Osteoblast (primary cell): ENCODE measurements at regions not wholly inside any gene's neighbourhood (a gene's known extent, or its start where the extent isn't known, plus 50 kb on each side); places are given as distances from the start of the nearest gene placed in this dataset.

Experiments
- DNase-seq: peaks from one replicate; pipeline ENCODE4 v3.0.0; 2011; ENCODE audit warnings: low spot score, mixed read lengths; ENCODE audit not compliant: insufficient read length; ENCODE audit errors: missing footprints
- H2AFZ ChIP-seq: 2 replicates; pipeline ENCODE4 v1.6.0; 2011; ENCODE audit warnings: mild to moderate bottlenecking, low read length
- H3K27ac ChIP-seq: 2 replicates; pipeline ENCODE4 v1.5.1; 2011; ENCODE audit warnings: mild to moderate bottlenecking, low read depth, low read length, moderate library complexity
- H3K27me3 ChIP-seq: 2 replicates; pipeline ENCODE4 v1.6.0; 2012; ENCODE audit warnings: mild to moderate bottlenecking, control low read depth, inconsistent platforms, low read length, moderate library complexity; ENCODE audit not compliant: insufficient read depth
- H3K36me3 ChIP-seq: 2 replicates; pipeline ENCODE4 v1.5.1; 2011; ENCODE audit warnings: mild to moderate bottlenecking, low read length, control low read depth, moderate library complexity; ENCODE audit not compliant: insufficient read depth
- H3K4me1 ChIP-seq: 2 replicates; pipeline ENCODE4 v1.5.1; 2011; ENCODE audit warnings: mild to moderate bottlenecking, low read length, control low read depth, moderate library complexity; ENCODE audit not compliant: insufficient read depth
- H3K4me2 ChIP-seq: 2 replicates; pipeline ENCODE4 v1.6.0; 2011; ENCODE audit warnings: mild to moderate bottlenecking, low read length; ENCODE audit not compliant: insufficient read depth
- H3K4me3 ChIP-seq: fragments of 200-600 bp; sonication (generic); 3 replicates; pipeline ENCODE4 v1.5.1; 2012; ENCODE audit warnings: mild to moderate bottlenecking, low read length, inconsistent platforms; ENCODE audit not compliant: insufficient read depth
- H3K79me2 ChIP-seq: 2 replicates; pipeline ENCODE4 v1.6.0; 2012; ENCODE audit warnings: mild to moderate bottlenecking, low read length, control low read depth, inconsistent platforms; ENCODE audit not compliant: insufficient read depth
- H3K9me3 ChIP-seq: 2 replicates; pipeline ENCODE4 v1.5.1; 2011; ENCODE audit warnings: low read depth, low read length, control low read depth
- H4K20me1 ChIP-seq: 2 replicates; pipeline ENCODE4 v1.6.0; 2012; ENCODE audit warnings: mild to moderate bottlenecking, low read length, control low read depth; ENCODE audit not compliant: insufficient read depth
- TF ChIP-seq, protein P1 (sequence below): IDR thresholded peaks from 2 replicates; pipeline ENCODE4 v1.5.1; 2011; ENCODE audit warnings: mild to moderate bottlenecking, low read depth, low read length, moderate library complexity; ENCODE audit errors: extremely low read depth

DNA sequence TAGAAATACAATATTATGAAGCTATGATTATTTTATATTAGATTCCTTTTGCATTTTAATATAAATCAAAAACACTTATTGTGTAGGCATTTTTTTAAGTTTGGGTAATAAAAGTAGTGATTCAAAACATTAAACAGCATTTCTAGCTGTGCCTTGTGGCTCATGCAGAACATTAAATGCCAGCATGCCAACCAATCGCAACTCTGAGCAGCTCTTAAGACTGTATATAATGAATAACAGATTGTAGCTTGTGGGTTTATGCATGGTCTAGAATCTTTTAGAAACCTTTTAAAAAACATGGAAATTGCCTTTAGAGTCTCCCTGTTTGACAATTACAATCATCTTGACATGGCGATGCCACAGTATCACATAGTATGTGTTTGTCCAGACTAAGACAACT, 903.8 kb downstream of the EFNA5 start:
- no peaks in the 10 kb centered on the region for H3K27me3 ChIP-seq

DNA sequence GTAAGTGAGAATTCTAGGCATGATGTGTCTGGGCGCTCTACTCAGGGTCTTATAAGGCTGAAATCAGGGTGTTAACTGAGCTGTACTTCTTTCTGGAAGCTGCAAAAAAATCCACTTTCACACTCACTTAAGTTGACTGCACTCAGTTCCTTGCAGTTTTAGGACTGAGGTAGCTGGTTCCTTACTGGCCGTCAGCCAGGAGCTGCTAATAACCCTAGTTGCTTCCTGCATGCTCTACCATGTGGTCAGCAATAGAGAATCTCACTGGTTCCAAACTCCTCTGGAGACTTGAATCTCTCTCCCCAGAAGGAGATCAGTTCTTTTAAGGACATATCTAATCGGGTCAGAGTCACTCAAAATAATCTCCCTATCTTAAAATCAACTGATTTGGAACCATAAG, 911.2 kb downstream of the EFNA5 start:
- no peaks in the 10 kb centered on the region for H3K79me2 ChIP-seq

More for the DNA sequence above, 903.8 kb downstream of the EFNA5 start:
- no peaks in the 10 kb centered on the region for H3K4me1 ChIP-seq
- H3K27ac ChIP-seq: no peak overlapping the region
- no peaks in the 10 kb centered on the region for H3K79me2 ChIP-seq
- H2AFZ ChIP-seq: no peak overlapping the region
- H3K4me2 ChIP-seq: no peak overlapping the region
- no peak for DNase-seq
- H3K9me3 ChIP-seq: no peaks in the 10 kb centered on the region
- H3K4me3 ChIP-seq: no peak overlapping the region
- no peaks in the 10 kb centered on the region for H3K36me3 ChIP-seq
- TF ChIP-seq, protein P1, sequence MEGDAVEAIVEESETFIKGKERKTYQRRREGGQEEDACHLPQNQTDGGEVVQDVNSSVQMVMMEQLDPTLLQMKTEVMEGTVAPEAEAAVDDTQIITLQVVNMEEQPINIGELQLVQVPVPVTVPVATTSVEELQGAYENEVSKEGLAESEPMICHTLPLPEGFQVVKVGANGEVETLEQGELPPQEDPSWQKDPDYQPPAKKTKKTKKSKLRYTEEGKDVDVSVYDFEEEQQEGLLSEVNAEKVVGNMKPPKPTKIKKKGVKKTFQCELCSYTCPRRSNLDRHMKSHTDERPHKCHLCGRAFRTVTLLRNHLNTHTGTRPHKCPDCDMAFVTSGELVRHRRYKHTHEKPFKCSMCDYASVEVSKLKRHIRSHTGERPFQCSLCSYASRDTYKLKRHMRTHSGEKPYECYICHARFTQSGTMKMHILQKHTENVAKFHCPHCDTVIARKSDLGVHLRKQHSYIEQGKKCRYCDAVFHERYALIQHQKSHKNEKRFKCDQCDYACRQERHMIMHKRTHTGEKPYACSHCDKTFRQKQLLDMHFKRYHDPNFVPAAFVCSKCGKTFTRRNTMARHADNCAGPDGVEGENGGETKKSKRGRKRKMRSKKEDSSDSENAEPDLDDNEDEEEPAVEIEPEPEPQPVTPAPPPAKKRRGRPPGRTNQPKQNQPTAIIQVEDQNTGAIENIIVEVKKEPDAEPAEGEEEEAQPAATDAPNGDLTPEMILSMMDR: no peak
- H4K20me1 ChIP-seq: no peaks in the 10 kb centered on the region

DNA sequence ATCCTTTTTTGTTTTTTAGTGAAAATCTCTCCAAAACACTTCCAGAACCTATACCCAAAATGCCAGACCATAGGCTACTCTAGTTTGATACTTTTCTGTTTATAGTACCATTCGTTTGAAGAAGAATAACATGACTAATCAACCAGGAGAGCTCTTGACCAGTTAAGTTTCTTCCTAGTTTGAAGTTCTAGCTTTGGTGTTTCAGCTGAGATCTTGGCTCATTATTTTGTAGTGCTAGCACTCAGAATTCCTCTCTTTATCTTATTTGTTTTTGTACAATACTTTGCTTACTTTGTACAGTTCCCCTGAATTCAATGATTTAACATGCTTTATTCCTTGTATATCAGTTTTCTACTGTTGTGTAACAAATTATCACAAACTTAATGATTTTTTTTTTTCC, 911.6 kb downstream of the EFNA5 start:
- Histone ChIP-seq H3K4me1 (no peaks in the 10 kb centered on the region), H3K4me2 (no peak overlapping the region), H3K79me2 (no peaks in the 10 kb centered on the region), H3K27me3 (no peaks in the 10 kb centered on the region), H3K27ac (no peak overlapping the region), H3K4me3 (no peak overlapping the region), H3K9me3 (no peaks in the 10 kb centered on the region), H4K20me1 (no peaks in the 10 kb centered on the region), H3K36me3 (no peaks in the 10 kb centered on the region), H2AFZ (no peak overlapping the region)
- TF ChIP-seq, protein P1: no peak
- DNase-seq: no peak

More for the DNA sequence above, 911.2 kb downstream of the EFNA5 start:
- Histone ChIP-seq H3K4me2 (no peak overlapping the region), H3K4me3 (no peak overlapping the region), H3K36me3 (no peaks in the 10 kb centered on the region), H4K20me1 (no peaks in the 10 kb centered on the region), H3K4me1 (no peaks in the 10 kb centered on the region), H3K27me3 (no peaks in the 10 kb centered on the region), H3K27ac (no peak overlapping the region), H2AFZ (no peak overlapping the region), H3K9me3 (no peaks in the 10 kb centered on the region)
- TF ChIP-seq, protein P1: no peak
- no peak for DNase-seq

DNA sequence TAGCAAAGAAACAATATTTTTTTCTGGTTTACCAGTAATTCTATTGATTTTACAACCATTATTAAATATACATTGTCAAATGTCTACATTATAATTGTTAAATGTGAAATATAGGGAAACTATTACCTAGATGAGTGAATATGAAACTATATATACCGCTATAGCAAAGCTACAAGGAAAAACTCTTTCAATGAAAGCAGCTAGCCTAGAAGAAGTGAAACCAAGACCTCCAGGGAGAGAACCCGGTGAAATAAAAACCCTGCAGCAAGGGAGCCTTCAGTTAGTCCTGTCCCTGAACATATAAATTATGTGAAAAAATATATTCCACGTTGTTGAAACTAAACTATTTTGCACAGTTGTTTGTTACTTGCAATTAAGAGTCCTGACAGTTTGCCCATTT, 913.1 kb downstream of the EFNA5 start:
- no peaks in the 10 kb centered on the region for H3K9me3 ChIP-seq
- no peak for DNase-seq
- no peaks in the 10 kb centered on the region for H3K27me3 ChIP-seq
- H4K20me1 ChIP-seq: no peaks in the 10 kb centered on the region
- H3K79me2 ChIP-seq: no peaks in the 10 kb centered on the region
- TF ChIP-seq, protein P1: no peak
- no peak overlapping the region for H3K27ac ChIP-seq
- H3K4me3 ChIP-seq: no peak overlapping the region
- no peaks in the 10 kb centered on the region for H3K4me1 ChIP-seq
- H3K36me3 ChIP-seq: no peaks in the 10 kb centered on the region
- no peak overlapping the region for H2AFZ ChIP-seq
- H3K4me2 ChIP-seq: no peak overlapping the region
